GM18951 (cell line): ENCODE measurements at regions not wholly inside any gene's neighbourhood (a gene's known extent, or its start where the extent isn't known, plus 50 kb on each side); places are given as distances from the start of the nearest gene placed in this dataset.
"Not testable (repeated sequence)": the region's sequence is repeated elsewhere in the genome, so short reads cannot be mapped to it uniquely, and the experiment has no call there.

Experiments used
- POLR2A ChIP-seq: IDR thresholded peaks from 4 replicates; pipeline ENCODE4 v1.6.1; 2011; ENCODE audit warnings: mild to moderate bottlenecking; ENCODE audit not compliant: insufficient read length, insufficient read depth; ENCODE audit errors: extremely low read depth
- in situ Hi-C: fragments of 300-500 bp; cut with MboI; formaldehyde crosslinking; loops from one replicate; pipeline ENCODE4 v1.12.0; 2022; ENCODE audit warnings: low sequenced_read_pairs, mixed read lengths, inconsistent platforms; ENCODE audit not compliant: unreplicated experiment

- in situ Hi-C loops, result no loop called here
Observed at GRCh38 chr2:82797469-82797868, 1661.6 kb downstream of the SUCLG1 start.

GRCh38 chr2:82796132-82796531 is 1662.9 kb downstream of the SUCLG1 start:
- in situ Hi-C loops, result no loop called here

More at GRCh38 chr2:82797469-82797868, 1661.6 kb downstream of the SUCLG1 start:
- TF ChIP-seq POLR2A, result no peak

GRCh38 chr2:82795446-82795845 is 1663.6 kb downstream of the SUCLG1 start:
- in situ Hi-C loops, result no loop called here
- no peak for TF ChIP-seq POLR2A

More at GRCh38 chr2:82796132-82796531, 1662.9 kb downstream of the SUCLG1 start:
- TF ChIP-seq POLR2A, result no peak

GRCh38 chr2:82793711-82794435 is 1665.2 kb downstream of the SUCLG1 start:
- in situ Hi-C loops, result no loop called here
- no peak for TF ChIP-seq POLR2A

- in situ Hi-C loops, result no loop called here
- TF ChIP-seq POLR2A, result no peak
Observed at GRCh38 chr2:82792316-82792715, 1666.8 kb downstream of the SUCLG1 start.

GRCh38 chr2:82790206-82791021 is 1668.7 kb downstream of the SUCLG1 start:
- no peak for TF ChIP-seq POLR2A
- in situ Hi-C loops, result no loop called here

- in situ Hi-C loops, result no loop called here
- no peak for TF ChIP-seq POLR2A
Observed at GRCh38 chr2:82789851-82790205, 1669.3 kb downstream of the SUCLG1 start.

GRCh38 chr2:82781176-82781915 is 1677.7 kb downstream of the SUCLG1 start:
- TF ChIP-seq POLR2A, result no peak
- in situ Hi-C loops, result no loop called here

- TF ChIP-seq POLR2A, result no peak
- in situ Hi-C loops, result no loop called here
Observed at GRCh38 chr2:82780050-82780449, 1679.0 kb downstream of the SUCLG1 start.

GRCh38 chr2:82752396-82752795 is 1706.7 kb downstream of the SUCLG1 start:
- in situ Hi-C loops, result no loop called here
- TF ChIP-seq POLR2A, result no peak

GRCh38 chr2:82748653-82749052 is 1710.4 kb downstream of the SUCLG1 start:
- in situ Hi-C loops, result no loop called here
- TF ChIP-seq POLR2A, result no peak

GRCh38 chr2:82740527-82740926 is 1718.6 kb downstream of the SUCLG1 start:
- no peak for TF ChIP-seq POLR2A
- in situ Hi-C loops, result no loop called here

- in situ Hi-C loops, result not testable (repeated sequence)
Observed at GRCh38 chr2:82737965-82738364, 1721.1 kb downstream of the SUCLG1 start.
